HPDE6-E6E7 (cell line): ENCODE measurements at regions not wholly inside any gene's neighbourhood (a gene's known extent, or its start where the extent isn't known, plus 50 kb on each side); places are given as distances from the start of the nearest gene placed in this dataset.
"Not testable (repeated sequence)": the region's sequence is repeated elsewhere in the genome, so short reads cannot be mapped to it uniquely, and the experiment has no call there.

Experiments used
- DNase-seq: peaks from one replicate; pipeline ENCODE4 v3.0.0; 2011; ENCODE audit warnings: missing footprints; ENCODE audit errors: extremely low spot score

DNA sequence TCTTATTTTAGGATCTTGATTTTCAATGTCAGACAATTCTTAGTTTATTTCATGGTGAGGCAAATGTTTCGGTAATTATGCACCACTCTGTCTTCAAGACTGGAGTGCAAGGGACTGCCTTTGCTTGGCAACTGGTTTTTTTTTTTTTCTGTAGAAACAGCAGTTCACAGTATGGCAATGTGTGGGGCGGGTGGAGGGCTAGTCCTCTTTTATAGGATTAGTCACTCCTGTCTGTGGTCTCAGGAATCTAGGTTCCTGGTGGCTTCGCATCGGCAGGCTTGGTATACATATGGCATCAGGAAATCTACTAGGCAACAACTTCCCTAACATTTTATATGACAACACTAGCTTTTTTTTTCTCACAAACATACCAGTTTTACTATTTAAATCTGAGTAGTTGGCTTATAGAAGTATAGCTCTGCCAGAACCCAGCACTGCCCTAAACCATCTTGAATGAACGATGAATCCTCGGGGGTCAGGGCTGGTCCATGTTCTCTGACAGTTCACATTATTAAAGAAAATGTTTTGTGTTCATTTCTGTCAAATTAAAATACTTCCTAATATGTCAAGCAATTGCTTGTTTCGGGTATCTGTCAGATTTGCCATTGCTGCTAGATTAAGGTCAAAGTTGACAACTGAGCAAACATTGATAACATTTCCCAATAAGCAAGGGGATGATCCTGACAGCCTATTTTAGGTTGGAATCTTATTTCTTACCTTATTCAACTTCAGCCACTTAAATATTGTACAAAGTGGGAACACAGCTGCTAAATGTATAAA lies 289.7 kb upstream of the VSTM2A start:
- DNase-seq: no peak

DNA sequence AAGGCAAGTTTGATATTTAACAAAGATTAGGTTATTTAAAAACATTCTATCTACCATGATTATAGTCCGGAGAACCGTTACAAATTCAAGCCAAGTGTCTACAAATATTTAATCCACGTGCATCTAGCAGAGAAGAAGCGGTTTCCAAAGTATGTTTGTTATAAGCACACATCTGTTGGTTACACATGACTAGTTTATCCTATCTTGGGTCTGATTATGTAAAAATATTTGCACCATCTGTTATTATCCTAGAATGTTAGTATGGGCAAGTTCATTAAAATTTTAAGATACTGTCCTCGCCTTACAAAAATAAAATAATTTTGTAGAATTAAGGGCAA lies 289.2 kb upstream of the VSTM2A start:
- no peak for DNase-seq

DNA sequence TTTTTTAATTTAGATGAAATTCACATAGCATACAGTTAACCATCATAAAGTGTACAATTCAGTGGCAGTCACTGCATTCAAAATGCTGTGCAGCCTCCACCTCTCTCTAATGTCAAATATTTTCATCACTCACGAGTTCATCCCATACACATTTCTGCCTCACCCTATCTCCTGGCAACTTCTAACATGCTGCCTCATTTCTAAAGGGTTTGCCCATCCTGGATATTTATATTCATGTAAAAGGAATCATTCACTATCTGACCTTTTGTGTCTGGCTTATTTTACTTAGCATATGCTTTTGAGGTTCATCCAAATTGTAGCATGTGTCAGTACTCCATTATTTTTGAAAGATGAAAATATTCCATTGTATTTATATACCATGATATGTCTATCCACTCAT lies 286.9 kb upstream of the VSTM2A start:
- DNase-seq: no peak

DNA sequence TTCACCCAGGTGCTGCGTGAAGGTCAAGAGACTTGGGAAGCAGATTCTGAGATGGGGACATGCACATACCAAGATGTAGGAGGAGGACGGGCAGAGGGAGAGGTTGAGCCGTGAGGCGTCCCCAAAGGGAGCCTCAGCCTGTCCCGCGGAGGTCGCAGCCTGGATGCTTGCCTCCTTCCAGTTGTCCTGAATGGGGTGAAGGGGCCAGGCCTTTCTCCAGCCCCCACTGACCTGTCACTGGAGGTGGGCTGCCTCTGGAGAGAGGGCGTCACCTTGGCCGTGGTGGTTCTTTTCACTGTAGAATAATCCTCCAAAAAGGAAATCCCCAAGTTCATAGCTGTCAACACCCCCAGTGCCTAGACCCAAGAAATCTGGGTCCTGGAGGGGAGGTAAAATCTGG lies 283.0 kb upstream of the VSTM2A start:
- no peak for DNase-seq

DNA sequence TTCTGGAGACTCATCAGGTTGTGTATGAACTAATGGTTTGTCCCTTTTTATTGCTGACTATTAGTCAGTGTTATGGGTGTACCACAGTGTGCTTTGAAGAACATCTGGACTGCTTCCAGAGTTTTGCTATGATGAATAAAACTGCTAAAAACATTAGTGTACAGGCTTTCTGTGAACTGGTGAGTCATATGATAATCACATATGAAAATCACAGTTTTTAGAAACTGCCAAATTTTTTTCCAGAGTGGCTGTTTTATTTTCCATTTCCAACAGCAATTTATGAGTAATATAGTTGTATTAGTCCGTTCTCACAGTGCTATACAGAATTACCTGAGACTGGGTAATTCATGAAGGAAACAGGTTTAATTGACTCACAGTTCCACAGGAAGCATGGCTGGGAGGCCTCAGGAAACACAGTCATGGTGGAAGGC lies 281.2 kb upstream of the VSTM2A start:
- DNase-seq: peak; percentile 43

DNA sequence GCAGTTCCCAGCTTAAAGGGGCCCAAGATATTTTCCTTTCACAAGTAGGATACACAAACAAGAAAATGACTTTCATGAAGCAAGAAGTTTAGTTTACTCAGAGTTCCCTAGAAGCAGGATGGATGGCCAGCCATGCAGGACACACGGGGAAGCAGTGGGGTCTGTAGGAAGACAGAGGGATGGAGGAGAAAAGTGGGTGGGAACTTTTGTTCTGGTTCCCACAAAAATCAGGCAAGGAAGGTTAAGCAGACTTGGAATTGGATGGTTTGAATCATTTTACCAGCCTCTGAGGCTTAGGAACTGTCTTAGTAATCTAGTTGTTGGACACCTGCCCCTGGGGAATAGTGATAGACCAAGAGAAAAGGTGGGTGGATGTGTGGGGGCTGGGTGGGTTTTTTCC lies 263.3 kb upstream of the VSTM2A start:
- DNase-seq: no peak

DNA sequence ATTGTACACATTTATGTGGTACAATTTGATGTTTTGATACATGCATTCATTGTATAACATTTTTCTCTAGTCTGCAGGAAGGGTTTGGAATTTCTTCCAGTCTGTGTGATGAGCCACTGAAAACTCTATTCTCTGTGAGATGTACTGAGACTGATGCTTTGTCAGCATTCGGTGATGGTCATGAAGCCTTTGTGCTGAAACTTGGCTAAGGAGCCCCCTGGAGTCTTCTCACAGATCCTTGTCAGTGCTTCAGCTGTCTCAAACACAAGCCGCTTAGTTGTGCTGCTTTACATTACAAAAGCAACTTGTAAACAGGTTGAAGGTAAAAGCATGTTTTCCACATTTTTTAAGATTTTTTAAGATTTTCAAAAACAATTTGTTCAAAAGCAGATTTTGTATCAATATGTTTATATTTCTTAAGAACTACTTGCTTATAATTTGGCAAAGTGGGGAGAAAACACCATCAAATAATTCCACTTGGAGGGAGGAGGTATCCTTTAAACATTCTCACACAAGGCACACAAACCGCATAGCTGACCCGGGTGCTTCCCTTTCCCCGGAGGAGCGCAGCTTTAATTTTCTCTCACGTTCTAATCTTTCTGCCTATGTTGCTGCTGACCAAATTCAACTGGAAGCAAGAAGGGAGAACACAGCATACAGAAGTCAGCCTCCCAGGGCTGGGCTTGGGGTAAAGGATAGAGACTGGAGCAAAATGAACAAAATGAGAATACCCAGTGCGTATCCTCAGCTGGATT lies 249.8 kb upstream of the VSTM2A start:
- no peak for DNase-seq

DNA sequence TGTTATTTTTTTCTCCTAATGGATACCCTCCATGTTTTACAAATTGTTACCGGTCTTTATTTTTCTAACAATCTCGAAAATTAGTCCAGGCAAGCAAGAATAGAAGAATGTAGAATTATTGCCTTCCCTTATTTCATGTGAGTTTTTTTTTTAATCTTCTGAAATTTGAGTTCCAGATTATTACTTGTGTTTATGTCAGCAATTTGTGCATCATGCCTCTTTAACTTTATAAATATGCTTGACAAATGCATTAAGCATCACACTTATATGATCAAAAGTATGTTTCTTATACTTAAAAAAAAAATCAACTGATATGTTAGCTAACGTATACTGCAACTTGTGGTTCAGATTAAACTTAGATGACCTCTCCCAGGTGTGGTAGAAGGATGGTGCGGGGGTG lies 242.7 kb upstream of the VSTM2A start:
- no peak for DNase-seq

DNA sequence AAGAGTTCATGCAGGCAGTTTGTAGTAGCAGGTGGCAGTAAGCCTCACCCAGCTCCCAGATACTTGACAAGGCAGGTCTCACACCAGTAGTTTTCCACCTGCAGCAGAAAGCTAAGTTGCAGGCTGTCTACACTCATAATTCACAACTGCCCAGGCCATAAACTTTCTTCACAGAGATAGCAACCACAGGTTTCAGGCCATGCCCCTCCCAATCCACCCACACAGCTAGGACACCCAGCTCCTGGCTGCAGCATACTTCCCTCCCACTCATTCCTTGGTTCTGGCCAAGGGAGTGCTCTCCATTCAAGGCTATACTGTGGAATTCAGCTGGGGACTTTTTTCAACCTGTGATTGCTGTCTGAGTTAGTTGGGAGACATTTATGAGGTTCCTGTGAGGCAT lies 226.2 kb upstream of the VSTM2A start:
- DNase-seq: not testable (repeated sequence)

DNA sequence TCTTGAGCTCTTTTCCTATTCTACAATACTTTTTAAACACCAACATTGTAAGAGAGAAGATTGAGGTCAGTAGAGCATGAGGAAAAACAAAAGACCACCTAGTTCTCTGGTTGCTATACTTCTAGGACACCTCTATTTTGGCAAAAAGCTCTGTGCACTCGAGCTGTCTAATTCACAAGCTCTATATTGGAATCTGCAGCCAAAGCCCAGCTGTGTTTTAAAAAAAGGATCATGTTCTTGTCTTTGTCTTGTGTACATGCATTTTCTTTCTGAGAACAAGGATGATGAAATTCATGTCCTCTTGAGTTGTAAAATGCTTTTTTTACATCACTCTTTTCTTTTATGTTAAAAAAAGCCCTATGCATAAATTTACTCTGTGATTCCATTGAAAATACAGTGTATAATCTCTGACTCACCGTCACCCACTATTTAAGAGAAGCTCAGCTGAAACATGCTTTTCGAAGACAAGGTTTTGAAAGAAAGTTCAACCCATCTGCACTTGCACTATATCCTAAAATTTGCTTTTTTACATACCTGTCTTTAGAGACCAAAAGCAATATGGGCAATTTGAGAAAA lies 215.5 kb upstream of the VSTM2A start:
- DNase-seq: no peak

DNA sequence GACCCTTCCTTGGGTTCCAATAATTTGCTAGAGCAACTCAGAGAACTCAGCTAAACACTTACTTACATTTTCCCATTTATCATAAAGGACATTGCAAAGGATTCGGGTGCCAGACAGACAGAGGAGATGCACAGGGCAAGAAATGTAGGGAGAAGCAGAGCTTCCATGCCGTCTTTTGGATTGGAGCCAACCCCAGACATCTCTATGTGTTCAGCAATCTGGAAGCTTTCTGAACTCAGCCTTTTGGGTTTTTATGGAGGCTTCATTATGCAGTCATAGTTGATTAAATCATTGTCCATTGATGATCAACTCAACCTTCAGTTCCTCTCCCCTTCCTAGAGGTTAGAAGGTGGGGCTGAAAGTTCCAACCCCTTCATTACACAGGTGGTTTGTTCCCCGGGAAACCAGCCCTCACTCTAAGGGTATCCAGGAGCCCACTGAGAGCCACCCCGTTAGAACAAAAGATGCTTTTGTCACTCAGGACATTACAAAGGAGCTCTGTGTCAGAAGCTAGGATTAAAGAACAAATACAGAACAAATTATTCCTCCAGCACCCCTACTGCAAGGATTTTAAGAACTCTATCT lies 211.9 kb upstream of the VSTM2A start:
- DNase-seq: no peak

DNA sequence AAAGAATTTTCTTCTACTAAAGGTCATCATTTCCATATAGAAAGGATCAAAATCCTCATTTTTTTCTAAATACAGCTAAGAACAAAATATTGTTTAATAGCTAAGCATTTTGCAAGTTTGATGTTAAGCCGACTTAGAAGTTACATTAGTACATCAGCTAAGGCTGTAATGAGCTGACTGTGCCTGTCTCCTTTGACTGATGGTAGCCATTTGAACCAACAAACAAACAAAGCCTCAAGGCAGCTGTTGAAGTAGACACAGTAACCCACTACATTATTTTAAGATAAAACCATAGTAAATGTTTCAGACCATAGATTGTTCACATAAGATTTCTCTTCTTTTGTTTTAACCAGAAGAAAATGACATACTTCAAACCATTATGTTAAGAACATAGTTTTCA lies 210.9 kb upstream of the VSTM2A start:
- DNase-seq: no peak

DNA sequence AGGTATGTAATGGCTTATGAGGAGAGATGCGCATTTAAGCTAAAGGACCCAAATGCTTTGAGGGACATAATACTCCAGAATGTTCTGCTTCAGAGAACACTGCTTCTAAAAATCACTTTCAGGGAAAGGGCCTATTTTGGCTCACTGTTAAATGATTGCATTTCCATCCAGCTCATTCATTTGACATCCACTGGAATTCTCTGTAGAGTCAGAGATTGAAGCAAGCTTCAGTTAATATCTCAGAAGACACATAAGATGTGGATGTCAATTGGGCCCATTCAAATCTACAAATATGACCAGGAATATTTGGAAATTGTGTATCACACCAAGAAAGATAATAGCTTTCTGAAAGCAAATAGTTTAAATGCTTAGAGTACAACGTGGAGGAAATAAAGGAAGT lies 209.9 kb upstream of the VSTM2A start:
- DNase-seq: no peak

DNA sequence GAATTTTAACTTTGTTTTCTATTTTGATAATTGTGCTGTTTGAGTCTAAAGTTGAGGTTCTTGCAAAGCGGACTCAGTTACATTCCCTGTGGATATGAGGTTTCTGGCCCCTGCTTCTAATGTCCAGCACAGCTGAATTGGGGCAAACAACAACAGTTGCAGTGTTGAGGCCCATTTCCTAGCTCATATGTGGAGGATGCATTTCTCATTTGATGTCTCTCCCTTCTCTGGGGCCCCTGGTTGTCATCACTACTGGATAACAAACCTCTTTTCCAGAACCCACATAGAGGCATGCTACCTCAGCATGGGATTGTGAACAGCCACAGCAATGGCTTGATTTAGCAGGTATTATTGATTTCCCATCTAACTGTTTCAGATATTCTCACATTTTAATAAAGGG lies 208.2 kb upstream of the VSTM2A start:
- no peak for DNase-seq

DNA sequence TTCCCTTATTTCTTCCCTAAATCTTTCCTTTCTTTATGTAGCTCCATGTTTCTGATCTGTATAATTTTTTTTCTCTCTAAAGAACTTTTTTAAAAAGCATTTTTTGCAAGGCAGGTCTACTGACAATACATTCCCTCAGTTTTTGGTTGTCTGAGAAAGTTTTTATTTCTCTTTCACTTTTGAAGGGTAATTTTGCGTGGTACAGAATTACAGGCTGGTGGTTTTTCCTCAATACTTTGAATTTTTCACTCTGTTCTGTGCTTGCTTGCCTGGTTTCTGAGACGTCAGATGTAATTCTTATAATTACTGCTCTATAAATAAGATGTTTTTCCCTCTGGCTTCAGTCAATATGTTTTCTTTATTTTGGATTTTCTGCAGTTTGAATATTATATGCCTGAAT lies 205.4 kb upstream of the VSTM2A start:
- no peak for DNase-seq

DNA sequence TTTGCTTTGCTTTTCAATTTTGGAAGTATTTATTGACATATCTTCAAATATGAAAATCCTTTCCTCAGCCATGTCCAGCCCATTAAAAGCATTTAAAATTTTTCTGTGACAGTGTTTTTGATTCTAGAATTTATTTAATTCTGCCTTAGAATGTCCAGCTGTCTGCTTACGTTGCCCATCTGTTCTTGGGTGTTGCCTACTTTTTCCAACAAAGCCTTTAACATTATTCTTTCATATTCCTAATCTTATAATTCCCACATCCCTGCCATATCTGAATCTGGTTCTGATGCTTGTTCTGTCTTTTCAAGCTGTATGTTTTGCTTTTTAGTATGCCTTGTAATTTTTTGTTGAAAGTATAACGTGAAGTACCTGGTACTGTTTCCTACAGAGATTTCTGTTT lies 204.7 kb upstream of the VSTM2A start:
- DNase-seq: no peak

DNA sequence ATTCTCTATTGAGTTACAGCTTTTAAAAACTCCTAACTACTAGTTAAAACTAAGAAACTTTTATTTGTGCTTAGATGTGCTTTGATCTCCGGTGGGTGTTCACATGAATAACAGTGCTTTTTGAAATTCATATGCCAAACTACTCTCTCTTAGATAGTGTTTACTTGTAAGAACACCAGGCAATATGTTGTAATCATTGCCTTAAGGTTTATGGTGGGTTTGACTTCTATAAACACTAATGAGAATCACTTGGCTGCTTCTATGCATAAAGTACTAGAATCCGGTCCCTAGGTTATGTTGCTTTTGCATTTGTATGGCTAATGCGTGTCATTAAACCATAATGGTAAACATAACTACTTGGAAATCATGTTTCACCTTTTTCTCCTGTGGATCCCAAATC lies 203.9 kb upstream of the VSTM2A start:
- no peak for DNase-seq

DNA sequence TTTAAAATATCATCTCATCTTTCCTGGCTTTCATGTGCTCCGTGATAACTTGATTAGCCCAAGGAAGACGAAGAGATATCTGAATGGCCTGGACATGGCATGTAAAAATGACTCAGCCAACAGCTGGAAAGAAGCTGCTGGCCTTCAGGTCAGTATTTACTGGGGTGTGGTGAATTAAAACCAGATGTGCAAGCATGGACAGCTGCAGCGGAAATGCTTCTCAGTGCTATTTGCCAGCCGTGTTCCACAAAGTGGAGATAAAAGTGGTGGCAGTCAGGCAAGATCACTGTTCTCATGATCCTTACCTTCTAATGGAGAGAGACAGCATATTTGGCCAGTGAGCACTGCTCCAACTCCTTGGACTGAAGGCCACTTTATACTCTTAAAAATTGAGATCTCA lies 203.1 kb upstream of the VSTM2A start:
- no peak for DNase-seq

DNA sequence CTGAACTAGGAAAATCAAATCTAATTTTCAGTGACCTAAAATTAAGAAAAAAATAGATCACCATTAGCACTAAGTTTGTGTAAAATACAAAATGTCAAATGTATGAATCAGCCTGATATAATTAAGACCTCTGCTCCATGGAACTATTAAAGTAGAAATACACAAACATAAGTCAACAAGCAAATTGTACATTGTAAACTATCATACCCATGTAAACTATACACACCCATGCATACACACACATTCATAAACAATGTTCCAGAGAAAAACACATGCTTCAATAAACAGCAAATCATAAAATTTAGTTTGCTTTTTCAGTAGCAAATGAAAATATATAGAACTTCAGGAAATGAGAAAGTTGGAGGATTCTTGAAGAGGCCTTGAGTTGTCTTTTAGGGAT lies 199.7 kb upstream of the VSTM2A start:
- no peak for DNase-seq

DNA sequence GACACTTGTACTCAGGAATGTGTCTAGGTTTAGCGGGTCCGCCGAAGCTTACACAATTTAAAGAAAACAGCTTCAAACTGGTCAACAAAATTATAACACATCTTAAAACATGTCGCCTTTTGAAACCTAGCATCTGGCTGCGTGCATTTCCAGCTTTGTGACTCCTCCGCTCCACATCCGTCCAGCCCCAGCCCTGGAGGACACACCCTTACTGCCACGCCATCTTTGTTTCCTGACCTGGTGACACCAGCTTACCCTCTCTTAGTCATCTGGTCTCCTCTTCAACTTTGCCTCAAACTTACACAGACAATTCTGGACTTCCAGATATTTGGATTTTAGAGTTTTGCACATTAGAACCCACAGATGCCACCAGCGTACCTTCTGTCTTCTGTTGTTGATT lies 198.7 kb upstream of the VSTM2A start:
- no peak for DNase-seq

DNA sequence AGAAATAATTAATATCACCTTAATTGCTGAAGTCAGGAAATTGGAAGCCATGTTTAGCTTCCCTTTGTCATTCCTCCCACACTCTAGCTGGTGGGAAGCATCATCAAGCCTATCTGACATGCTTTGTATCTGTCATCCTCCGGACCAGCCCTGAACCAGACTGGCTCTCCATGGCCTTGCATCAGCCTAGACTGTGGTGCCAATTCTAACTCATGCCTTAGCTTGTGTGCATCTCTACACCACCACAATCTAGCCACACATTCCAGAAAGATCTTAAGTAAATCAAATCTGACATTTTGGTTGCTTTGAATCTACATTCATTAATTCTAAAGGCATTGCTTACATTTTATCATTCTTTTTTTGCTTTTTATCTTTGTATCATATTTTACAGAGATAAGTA lies 196.4 kb upstream of the VSTM2A start:
- no peak for DNase-seq

DNA sequence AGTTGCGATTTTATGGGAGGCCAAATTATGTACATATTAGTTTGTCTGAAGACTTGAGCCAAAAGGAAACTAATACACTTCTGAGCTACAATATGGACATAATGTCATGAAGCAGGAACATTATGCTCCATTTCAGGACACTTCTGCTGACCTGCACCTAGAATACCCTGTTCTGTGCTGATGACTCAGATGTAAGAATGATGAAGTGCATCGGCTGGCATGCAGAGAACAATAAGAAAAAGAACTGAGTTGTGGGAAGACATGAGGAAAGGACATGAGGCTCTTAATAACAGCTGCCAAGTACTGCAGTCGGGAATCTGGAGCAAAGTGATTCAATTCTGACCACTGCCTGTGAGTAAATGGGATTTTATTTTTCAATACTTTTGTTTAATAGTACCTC lies 192.9 kb upstream of the VSTM2A start:
- DNase-seq: peak; percentile 74

DNA sequence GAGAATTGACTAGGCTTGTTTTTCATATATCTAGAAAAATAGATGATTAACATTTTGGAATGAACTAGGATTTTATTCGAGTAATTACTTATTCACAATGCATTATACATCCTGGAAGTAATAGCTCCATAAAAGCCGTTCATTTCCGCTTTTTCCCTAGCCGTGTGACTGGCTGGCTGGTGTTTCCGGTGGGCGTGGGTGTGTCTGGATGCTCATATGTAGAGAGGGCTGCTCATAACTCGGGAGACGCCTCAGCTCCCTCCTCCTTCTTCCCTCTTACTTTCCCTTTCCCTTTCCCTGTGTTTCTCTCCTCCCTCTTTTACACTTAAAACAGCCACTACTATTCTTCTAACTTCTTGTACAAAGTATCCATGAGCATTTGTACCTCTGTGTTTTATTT lies 187.7 kb upstream of the VSTM2A start:
- no peak for DNase-seq
